Sigmoid colon (tissue), 3 donors: ENCODE measurements at regions not wholly inside any gene's neighbourhood (a gene's known extent, or its start where the extent isn't known, plus 50 kb on each side); places are given as distances from the start of the nearest gene placed in this dataset.

ENCODE experiments used
- CTCF ChIP-seq, 4 experiments: fragments of 450-650 bp in 3 of 4; fragments of 200-600 bp in 1 of 4; IDR thresholded peaks; one replicate each; pipeline ENCODE4 v1.5.1; 2016 to 2019; ENCODE audit warnings: antibody characterized with exemption in 4 of 4, mild to moderate bottlenecking in 3 of 4, moderate library complexity in 2 of 4
- POLR2A ChIP-seq, 2 donors: fragments of 450-650 bp; IDR thresholded peaks; one replicate each; pipeline ENCODE4 v1.6.1; 2016; ENCODE audit warnings: antibody characterized with exemption in 2 of 2, mild to moderate bottlenecking in 2 of 2, moderate library complexity in 2 of 2

GRCh38 chr14:98826618-98827017, 445.4 kb downstream of the BCL11B start:
- TF ChIP-seq CTCF (IDR thresholded peaks at IDR 0.05) (no peak), POLR2A (IDR thresholded peaks at IDR 0.05) (no peak)
